ENCODE measurements at regions not wholly inside any gene's neighbourhood (a gene's known extent, or its start where the extent isn't known, plus 50 kb on each side); places are given as distances from the start of the nearest gene placed in this dataset.
"Not testable (repeated sequence)": the region's sequence is repeated elsewhere in the genome, so short reads cannot be mapped to it uniquely, and the experiment has no call there.

DNA sequence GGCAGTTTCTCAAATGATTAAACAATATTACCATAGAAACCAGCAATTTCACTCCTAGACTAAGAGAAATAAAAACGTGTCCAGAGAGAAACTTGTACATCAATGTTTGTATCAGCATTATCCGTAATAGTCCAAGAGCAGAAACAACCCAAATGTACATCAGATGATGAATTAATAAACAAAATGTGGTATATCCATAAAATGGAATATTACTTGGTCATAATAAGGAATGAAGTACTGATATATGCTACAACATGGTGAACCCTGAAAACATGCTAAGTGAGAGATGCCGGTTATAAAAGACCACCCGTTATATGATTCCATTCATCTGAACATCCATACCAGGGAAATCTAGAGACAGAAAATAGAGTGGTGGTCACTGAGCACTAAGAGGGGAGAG, 167.3 kb upstream of the KCTD7 start:
- TF ChIP-seq, protein P1, sequence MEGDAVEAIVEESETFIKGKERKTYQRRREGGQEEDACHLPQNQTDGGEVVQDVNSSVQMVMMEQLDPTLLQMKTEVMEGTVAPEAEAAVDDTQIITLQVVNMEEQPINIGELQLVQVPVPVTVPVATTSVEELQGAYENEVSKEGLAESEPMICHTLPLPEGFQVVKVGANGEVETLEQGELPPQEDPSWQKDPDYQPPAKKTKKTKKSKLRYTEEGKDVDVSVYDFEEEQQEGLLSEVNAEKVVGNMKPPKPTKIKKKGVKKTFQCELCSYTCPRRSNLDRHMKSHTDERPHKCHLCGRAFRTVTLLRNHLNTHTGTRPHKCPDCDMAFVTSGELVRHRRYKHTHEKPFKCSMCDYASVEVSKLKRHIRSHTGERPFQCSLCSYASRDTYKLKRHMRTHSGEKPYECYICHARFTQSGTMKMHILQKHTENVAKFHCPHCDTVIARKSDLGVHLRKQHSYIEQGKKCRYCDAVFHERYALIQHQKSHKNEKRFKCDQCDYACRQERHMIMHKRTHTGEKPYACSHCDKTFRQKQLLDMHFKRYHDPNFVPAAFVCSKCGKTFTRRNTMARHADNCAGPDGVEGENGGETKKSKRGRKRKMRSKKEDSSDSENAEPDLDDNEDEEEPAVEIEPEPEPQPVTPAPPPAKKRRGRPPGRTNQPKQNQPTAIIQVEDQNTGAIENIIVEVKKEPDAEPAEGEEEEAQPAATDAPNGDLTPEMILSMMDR (IDR thresholded peaks at IDR 0.05): not testable (repeated sequence)
- not testable (repeated sequence) for TF ChIP-seq POLR2A (IDR thresholded peaks at IDR 0.05)

Measured in right lobe of liver (tissue), 4 donors.